IgD-negative memory B cell (primary cell): ENCODE measurements at regions not wholly inside any gene's neighbourhood (a gene's known extent, or its start where the extent isn't known, plus 50 kb on each side); places are given as distances from the start of the nearest gene placed in this dataset.

Experiments used
- H3K27ac Mint-ChIP-seq, 3 donors: one replicate each; pipeline ENCODE4 v1.8.0; 2020 to 2022; ENCODE audit warnings: mild to moderate bottlenecking in 3 of 3, mixed read lengths in 3 of 3, moderate library complexity in 1 of 3
- H3K27me3 Mint-ChIP-seq: one replicate; pipeline ENCODE4 v1.8.0; 2021; ENCODE audit warnings: mixed read lengths
- H3K36me3 Mint-ChIP-seq: one replicate; pipeline ENCODE4 v1.8.0; 2020; ENCODE audit warnings: mild to moderate bottlenecking, mixed read lengths
- H3K4me1 Mint-ChIP-seq, 3 donors: one replicate each; pipeline ENCODE4 v1.8.0; 2020 to 2022; ENCODE audit warnings: mixed read lengths in 3 of 3, mild to moderate bottlenecking in 1 of 3
- H3K4me3 Mint-ChIP-seq, 4 donors: one replicate each; pipeline ENCODE4 v1.8.0; 2020 to 2022; ENCODE audit warnings: mild to moderate bottlenecking in 4 of 4, mixed read lengths in 4 of 4, moderate library complexity in 3 of 4
- H3K9me3 Mint-ChIP-seq, 3 donors: one replicate each; pipeline ENCODE4 v1.8.0; 2020 to 2021; ENCODE audit warnings: mixed read lengths in 3 of 3, mild to moderate bottlenecking in 1 of 3

- Mint-ChIP-seq H3K36me3 (no peaks in the 10 kb centered on the region), H3K4me1 (peaks cover 0 to 1% (median 0%) of the 10 kb centered on the region in 3 donors), H3K9me3 (no peaks in the 10 kb centered on the region), H3K4me3 (no peak overlapping the region), H3K27ac (no peak overlapping the region), H3K27me3 (peaks cover 4% of the 10 kb centered on the region)
Observed at GRCh38 chr10:121303287-121303890, 294.9 kb downstream of the FGFR2 start.

DNA sequence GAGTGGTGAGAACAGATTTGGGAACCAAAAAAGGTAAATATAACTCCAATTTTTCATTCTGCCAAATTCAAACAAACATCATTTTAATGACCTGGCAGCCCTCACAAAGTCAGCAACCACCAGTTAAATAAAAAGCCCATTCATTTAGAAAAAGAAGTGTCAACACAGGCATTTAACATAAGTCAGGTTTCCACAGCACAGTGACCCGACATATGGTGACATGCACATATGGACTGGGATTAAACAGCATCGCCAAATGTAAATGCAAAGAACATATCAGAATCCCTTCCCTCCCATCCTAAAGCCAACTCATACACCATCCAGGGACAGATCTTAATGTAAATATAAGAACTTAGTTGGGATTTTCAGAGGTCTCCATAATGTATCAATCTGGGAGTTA, 293.2 kb downstream of the FGFR2 start:
- no peak overlapping the region for H3K27ac Mint-ChIP-seq
- peaks cover 4% of the 10 kb centered on the region for H3K27me3 Mint-ChIP-seq
- no peaks in the 10 kb centered on the region for H3K36me3 Mint-ChIP-seq
- H3K4me3 Mint-ChIP-seq, result no peak overlapping the region
- peaks cover 0 to 2% (median under 1%) of the 10 kb centered on the region in 3 donors for H3K9me3 Mint-ChIP-seq
- H3K4me1 Mint-ChIP-seq, result peaks cover 0 to 1% (median 0%) of the 10 kb centered on the region in 3 donors

DNA sequence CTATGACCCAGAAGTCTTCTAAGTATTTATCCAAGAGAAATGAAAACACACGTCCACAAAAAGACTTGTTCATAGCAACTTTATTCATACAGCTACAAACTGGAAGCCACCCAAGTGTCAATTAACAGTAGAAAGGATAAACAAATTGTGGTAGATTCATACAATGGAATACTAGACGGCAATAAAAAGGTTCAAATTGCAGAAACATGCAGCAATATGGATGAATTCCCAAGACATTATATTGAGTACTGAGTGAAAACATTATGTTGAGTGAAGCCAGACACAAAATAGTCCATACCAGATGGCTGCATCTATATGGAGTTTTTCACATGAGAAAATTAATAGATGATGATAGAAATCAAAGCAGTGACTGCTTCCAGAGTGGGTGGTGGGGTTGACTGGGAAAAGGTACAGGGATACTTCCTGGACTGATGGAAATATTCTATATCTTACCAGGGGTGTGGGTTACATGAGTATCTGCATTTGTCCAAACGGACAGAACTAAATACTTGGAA, 292.0 kb downstream of the FGFR2 start:
- no peaks in the 10 kb centered on the region for H3K36me3 Mint-ChIP-seq
- no peak overlapping the region for H3K4me3 Mint-ChIP-seq
- H3K27ac Mint-ChIP-seq, result no peak overlapping the region
- peaks cover 0 to 1% (median 0%) of the 10 kb centered on the region in 3 donors for H3K4me1 Mint-ChIP-seq
- peaks cover 0 to 6% (median 2%) of the 10 kb centered on the region in 3 donors for H3K9me3 Mint-ChIP-seq
- peaks cover 4% of the 10 kb centered on the region for H3K27me3 Mint-ChIP-seq

DNA sequence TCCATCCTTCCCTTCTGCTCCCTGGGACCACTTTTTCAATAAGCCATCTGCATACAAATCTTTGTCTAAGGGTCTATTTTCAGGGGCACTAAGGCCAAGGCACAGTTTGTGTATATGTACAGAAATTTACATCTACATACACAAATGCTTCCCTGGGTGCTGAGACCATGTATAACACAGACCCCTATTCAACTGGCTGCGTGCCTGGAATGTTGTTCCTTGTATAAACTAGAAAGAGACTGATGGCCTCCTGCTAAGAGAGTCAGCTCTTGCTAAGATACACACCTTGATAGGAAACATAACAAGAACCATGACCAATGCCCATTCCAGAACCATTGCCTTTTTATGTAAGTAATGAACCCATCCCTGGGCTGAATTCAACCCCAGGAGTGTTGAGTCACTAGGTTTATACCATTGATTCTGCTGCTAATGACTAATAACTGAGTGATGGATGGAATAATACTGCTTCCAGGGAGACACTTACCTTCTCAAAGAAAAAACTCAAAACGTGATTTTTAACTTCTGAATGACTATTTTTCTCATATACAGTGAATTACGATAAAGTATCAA, 290.7 kb downstream of the FGFR2 start:
- Mint-ChIP-seq H3K9me3 (peaks cover 0 to 11% (median 2%) of the 10 kb centered on the region in 3 donors), H3K27ac (no peak overlapping the region), H3K4me3 (no peak overlapping the region), H3K36me3 (no peaks in the 10 kb centered on the region), H3K27me3 (peaks cover 4% of the 10 kb centered on the region), H3K4me1 (peaks cover 0 to 1% (median 0%) of the 10 kb centered on the region in 3 donors)

GRCh38 chr10:121308020-121308419, 290.2 kb downstream of the FGFR2 start:
- Mint-ChIP-seq H3K27me3 (peaks cover 4% of the 10 kb centered on the region), H3K27ac (no peak overlapping the region), H3K4me3 (no peak overlapping the region), H3K36me3 (no peaks in the 10 kb centered on the region), H3K4me1 (peaks cover 0 to 1% (median 0%) of the 10 kb centered on the region in 3 donors), H3K9me3 (peaks cover 0 to 15% (median 5%) of the 10 kb centered on the region in 3 donors)

- Mint-ChIP-seq H3K4me3 (no peak overlapping the region), H3K4me1 (peaks cover 0 to 1% (median 0%) of the 10 kb centered on the region in 3 donors), H3K9me3 (peaks cover 2 to 15% (median 5%) of the 10 kb centered on the region in 3 donors), H3K27ac (no peak overlapping the region), H3K36me3 (no peaks in the 10 kb centered on the region), H3K27me3 (peaks cover 4% of the 10 kb centered on the region)
Observed at GRCh38 chr10:121309164-121309563, 289.1 kb downstream of the FGFR2 start.

DNA sequence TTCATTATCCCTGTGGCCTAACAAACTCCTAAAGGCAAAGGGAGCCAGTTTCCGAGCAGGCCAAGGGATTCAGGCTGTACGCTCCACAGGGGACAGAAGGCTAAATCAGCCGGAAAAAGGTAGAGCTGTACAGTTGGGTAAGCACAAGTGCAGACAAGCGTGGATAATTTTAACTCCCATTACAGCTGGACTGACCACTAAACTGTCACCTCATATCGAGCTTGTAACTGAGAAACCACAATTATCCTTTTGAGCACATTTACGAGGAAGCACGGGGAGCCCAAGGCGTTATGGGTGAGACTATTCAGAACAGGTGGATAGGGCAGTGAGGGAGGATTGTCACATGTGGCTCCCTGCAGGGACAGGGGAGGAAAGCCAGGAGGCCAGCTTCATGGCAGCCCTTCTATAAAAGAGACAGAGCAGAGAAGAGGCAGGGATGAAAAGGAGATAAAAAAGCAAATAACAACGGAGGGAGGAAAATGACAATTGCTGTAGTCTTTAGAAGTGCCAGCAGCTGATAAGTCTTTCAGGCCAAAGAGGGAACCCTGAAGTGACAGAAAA, 288.0 kb downstream of the FGFR2 start:
- Mint-ChIP-seq H3K9me3 (peaks cover 2 to 15% (median 5%) of the 10 kb centered on the region in 3 donors), H3K27me3 (peaks cover 4% of the 10 kb centered on the region), H3K4me3 (no peak overlapping the region), H3K27ac (no peak overlapping the region), H3K4me1 (peaks cover 0 to 1% (median 0%) of the 10 kb centered on the region in 3 donors), H3K36me3 (no peaks in the 10 kb centered on the region)

- H3K27me3 Mint-ChIP-seq, result no peaks in the 10 kb centered on the region
- peaks cover 4 to 19% (median 7%) of the 10 kb centered on the region in 3 donors for H3K9me3 Mint-ChIP-seq
- no peaks in the 10 kb centered on the region for H3K36me3 Mint-ChIP-seq
- H3K4me3 Mint-ChIP-seq, result no peak overlapping the region
- peaks cover 0 to 1% (median 0%) of the 10 kb centered on the region in 3 donors for H3K4me1 Mint-ChIP-seq
- H3K27ac Mint-ChIP-seq, result peak overlapping the region in 1 of 3 donors; percentile 19
Observed at GRCh38 chr10:121311812-121312443, 286.3 kb downstream of the FGFR2 start.

GRCh38 chr10:121312587-121312986, 285.7 kb downstream of the FGFR2 start:
- Mint-ChIP-seq H3K9me3 (peaks cover 7 to 19% (median 7%) of the 10 kb centered on the region in 3 donors), H3K4me1 (peaks cover 0 to 1% (median 0%) of the 10 kb centered on the region in 3 donors), H3K36me3 (no peaks in the 10 kb centered on the region), H3K4me3 (no peak overlapping the region), H3K27me3 (no peaks in the 10 kb centered on the region), H3K27ac (no peak overlapping the region)

GRCh38 chr10:121313119-121313875, 284.9 kb downstream of the FGFR2 start:
- Mint-ChIP-seq H3K27me3 (no peaks in the 10 kb centered on the region), H3K27ac (no peak overlapping the region), H3K9me3 (peaks cover 7 to 19% (median 7%) of the 10 kb centered on the region in 3 donors), H3K4me1 (peaks cover 0 to under 1% (median 0%) of the 10 kb centered on the region in 3 donors), H3K4me3 (no peak overlapping the region), H3K36me3 (no peaks in the 10 kb centered on the region)

DNA sequence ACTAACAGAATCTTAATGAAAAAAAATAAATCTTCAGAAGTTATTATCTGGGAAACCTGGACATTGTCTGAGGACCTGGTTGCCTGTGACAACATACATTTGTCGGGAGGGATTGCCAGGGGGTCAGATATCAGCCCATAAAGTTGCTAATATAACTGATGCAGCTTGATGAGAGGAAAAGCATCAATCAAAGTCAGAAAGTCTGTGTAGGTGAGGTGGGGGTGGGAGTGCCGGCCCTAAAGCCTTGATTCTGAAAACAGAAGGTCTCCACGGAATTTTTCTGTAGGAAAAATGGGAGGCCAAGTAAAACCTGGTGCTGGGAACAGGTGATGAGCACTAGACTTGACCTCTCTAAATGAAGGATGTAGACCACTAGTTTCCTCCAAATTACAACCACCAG, 281.8 kb downstream of the FGFR2 start:
- Mint-ChIP-seq H3K27ac (no peak overlapping the region), H3K4me1 (no peaks in the 10 kb centered on the region), H3K9me3 (peaks cover 5 to 13% (median 7%) of the 10 kb centered on the region in 3 donors), H3K4me3 (no peak overlapping the region), H3K27me3 (no peaks in the 10 kb centered on the region), H3K36me3 (no peaks in the 10 kb centered on the region)

DNA sequence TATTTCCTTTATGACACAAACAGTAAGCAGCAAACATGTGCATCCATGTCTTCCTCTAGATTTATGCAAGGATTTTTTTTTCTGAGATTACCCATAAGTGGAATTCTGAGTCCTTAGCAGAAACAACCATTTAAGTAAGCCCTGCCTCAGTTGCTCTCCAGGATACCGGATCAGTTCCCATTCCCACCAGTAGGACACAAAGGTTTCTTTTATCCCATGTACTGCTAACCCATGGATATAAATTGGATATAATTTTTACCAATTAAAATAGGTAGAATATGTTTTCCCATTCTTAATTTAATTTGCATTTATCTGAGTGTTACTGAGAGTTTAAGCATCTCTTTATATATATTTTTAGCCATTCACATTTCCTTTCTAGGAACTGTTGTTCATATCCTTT, 280.9 kb downstream of the FGFR2 start:
- Mint-ChIP-seq H3K4me3 (no peak overlapping the region), H3K36me3 (no peaks in the 10 kb centered on the region), H3K27ac (no peak overlapping the region), H3K4me1 (no peaks in the 10 kb centered on the region), H3K27me3 (no peaks in the 10 kb centered on the region), H3K9me3 (peaks cover 7 to 9% (median 8%) of the 10 kb centered on the region in 3 donors)

DNA sequence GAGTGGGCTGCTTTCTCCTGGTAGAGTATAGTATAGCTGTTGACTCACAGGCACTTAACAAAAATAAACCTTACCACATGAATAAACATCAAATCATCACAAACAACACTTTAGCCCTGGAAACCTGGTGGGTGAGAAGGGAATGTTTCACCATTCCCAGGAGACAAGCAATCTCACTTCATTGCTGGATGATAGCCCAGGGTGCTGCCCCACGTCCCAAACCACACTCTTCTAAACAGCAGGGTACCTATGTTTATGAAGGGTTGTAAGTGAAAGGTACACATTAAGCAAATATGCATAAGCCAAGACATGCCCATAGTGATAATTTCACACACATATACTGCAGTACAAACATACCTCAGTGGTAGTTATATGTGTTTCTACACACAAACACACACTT, 276.2 kb downstream of the FGFR2 start:
- no peak overlapping the region for H3K4me3 Mint-ChIP-seq
- H3K27me3 Mint-ChIP-seq, result no peaks in the 10 kb centered on the region
- H3K9me3 Mint-ChIP-seq, result peaks cover 0 to 5% (median 4%) of the 10 kb centered on the region in 3 donors
- no peaks in the 10 kb centered on the region for H3K36me3 Mint-ChIP-seq
- H3K4me1 Mint-ChIP-seq, result no peaks in the 10 kb centered on the region
- H3K27ac Mint-ChIP-seq, result no peak overlapping the region

GRCh38 chr10:121322776-121323175, 275.5 kb downstream of the FGFR2 start:
- no peaks in the 10 kb centered on the region for H3K36me3 Mint-ChIP-seq
- no peaks in the 10 kb centered on the region for H3K4me1 Mint-ChIP-seq
- no peak overlapping the region for H3K27ac Mint-ChIP-seq
- peaks cover 3 to 9% (median 3%) of the 10 kb centered on the region in 3 donors for H3K9me3 Mint-ChIP-seq
- H3K4me3 Mint-ChIP-seq, result no peak overlapping the region
- H3K27me3 Mint-ChIP-seq, result no peaks in the 10 kb centered on the region
